HUES48 (cell line): ENCODE measurements at regions not wholly inside any gene's neighbourhood (a gene's known extent, or its start where the extent isn't known, plus 50 kb on each side); places are given as distances from the start of the nearest gene placed in this dataset.

Experiments used
- H3K27ac ChIP-seq: one replicate; pipeline ENCODE4 v1.7.0; 2013; ENCODE audit warnings: low read depth, low read length, inconsistent platforms
- H3K27me3 ChIP-seq: 2 replicates; pipeline ENCODE4 v1.6.1; 2013; ENCODE audit warnings: mild to moderate bottlenecking, low read length; ENCODE audit not compliant: control insufficient read depth, insufficient read depth
- H3K36me3 ChIP-seq: 2 replicates; pipeline ENCODE4 v1.6.1; 2013; ENCODE audit warnings: low read length; ENCODE audit not compliant: control insufficient read depth, insufficient read depth
- H3K4me1 ChIP-seq: 2 replicates; pipeline ENCODE4 v1.6.1; 2013; ENCODE audit warnings: mild to moderate bottlenecking, low read length; ENCODE audit not compliant: control insufficient read depth, insufficient read depth
- H3K4me3 ChIP-seq: 2 replicates; pipeline ENCODE4 v1.5.1; 2013; ENCODE audit warnings: mild to moderate bottlenecking, low read depth, low read length
- H3K9ac ChIP-seq: 2 replicates; pipeline ENCODE4 v1.6.1; 2013; ENCODE audit warnings: mild to moderate bottlenecking, low read depth, low read length, moderate library complexity
- H3K9me3 ChIP-seq: 2 replicates; pipeline ENCODE4 v1.6.1; 2013; ENCODE audit warnings: low read length; ENCODE audit not compliant: control insufficient read depth, insufficient read depth

- peak overlapping the region; percentile 71 for H3K27ac ChIP-seq
- no peaks in the 10 kb centered on the region for H3K9me3 ChIP-seq
- H3K9ac ChIP-seq, result no peak overlapping the region; the same call in 1 of the 2 replicates
- no peaks in the 10 kb centered on the region for H3K27me3 ChIP-seq
- peaks cover 21% of the 10 kb centered on the region for H3K4me1 ChIP-seq
- H3K4me3 ChIP-seq, result peak overlapping the region; percentile 20; the same call in 1 of the 2 replicates
- no peaks in the 10 kb centered on the region for H3K36me3 ChIP-seq
Observed at GRCh38 chr6:74320074-74320473, 624.1 kb downstream of the CD109 start.

GRCh38 chr6:74319292-74319691 is 623.3 kb downstream of the CD109 start:
- no peaks in the 10 kb centered on the region for H3K9me3 ChIP-seq
- H3K27ac ChIP-seq, result peak overlapping the region; percentile 71
- no peaks in the 10 kb centered on the region for H3K36me3 ChIP-seq
- no peak overlapping the region for H3K9ac ChIP-seq
- no peak overlapping the region; the same call in 1 of the 2 replicates for H3K4me3 ChIP-seq
- no peaks in the 10 kb centered on the region for H3K27me3 ChIP-seq
- peaks cover 21% of the 10 kb centered on the region for H3K4me1 ChIP-seq

- Histone ChIP-seq H3K4me3 (no peak overlapping the region), H3K9me3 (no peaks in the 10 kb centered on the region), H3K9ac (no peak overlapping the region), H3K27me3 (no peaks in the 10 kb centered on the region), H3K36me3 (no peaks in the 10 kb centered on the region), H3K4me1 (peaks cover 21% of the 10 kb centered on the region), H3K27ac (no peak overlapping the region)
Observed at GRCh38 chr6:74318738-74319137, 622.7 kb downstream of the CD109 start.

- H3K9me3 ChIP-seq, result no peaks in the 10 kb centered on the region
- no peak overlapping the region for H3K27ac ChIP-seq
- no peaks in the 10 kb centered on the region for H3K4me1 ChIP-seq
- H3K36me3 ChIP-seq, result no peaks in the 10 kb centered on the region
- no peak overlapping the region for H3K4me3 ChIP-seq
- H3K9ac ChIP-seq, result no peak overlapping the region
- H3K27me3 ChIP-seq, result no peaks in the 10 kb centered on the region
Observed at GRCh38 chr6:74312081-74312480, 616.1 kb downstream of the CD109 start.

- Histone ChIP-seq H3K9ac (no peak overlapping the region), H3K27me3 (no peaks in the 10 kb centered on the region), H3K36me3 (no peaks in the 10 kb centered on the region), H3K4me1 (no peaks in the 10 kb centered on the region), H3K4me3 (no peak overlapping the region), H3K9me3 (no peaks in the 10 kb centered on the region), H3K27ac (no peak overlapping the region)
Observed at GRCh38 chr6:74311431-74311830, 615.4 kb downstream of the CD109 start.

GRCh38 chr6:74289884-74290283 is 593.9 kb downstream of the CD109 start:
- Histone ChIP-seq H3K4me3 (no peak overlapping the region), H3K9me3 (no peaks in the 10 kb centered on the region), H3K27ac (no peak overlapping the region)

GRCh38 chr6:74287932-74288331 is 591.9 kb downstream of the CD109 start:
- Histone ChIP-seq H3K36me3 (no peaks in the 10 kb centered on the region), H3K27me3 (no peaks in the 10 kb centered on the region), H3K4me3 (no peak overlapping the region), H3K4me1 (no peaks in the 10 kb centered on the region), H3K9ac (no peak overlapping the region), H3K9me3 (no peaks in the 10 kb centered on the region), H3K27ac (no peak overlapping the region)

More at GRCh38 chr6:74289884-74290283, 593.9 kb downstream of the CD109 start:
- H3K9ac ChIP-seq, result no peak overlapping the region
- H3K4me1 ChIP-seq, result no peaks in the 10 kb centered on the region
- H3K36me3 ChIP-seq, result no peaks in the 10 kb centered on the region
- no peaks in the 10 kb centered on the region for H3K27me3 ChIP-seq

GRCh38 chr6:74287441-74287840 is 591.4 kb downstream of the CD109 start:
- Histone ChIP-seq H3K36me3 (no peaks in the 10 kb centered on the region), H3K27me3 (no peaks in the 10 kb centered on the region), H3K9ac (no peak overlapping the region), H3K9me3 (no peaks in the 10 kb centered on the region), H3K4me1 (no peaks in the 10 kb centered on the region), H3K27ac (no peak overlapping the region), H3K4me3 (no peak overlapping the region)

GRCh38 chr6:74284284-74284683 is 588.3 kb downstream of the CD109 start:
- Histone ChIP-seq H3K4me1 (no peaks in the 10 kb centered on the region), H3K27ac (no peak overlapping the region), H3K36me3 (no peaks in the 10 kb centered on the region), H3K9me3 (no peaks in the 10 kb centered on the region), H3K4me3 (no peak overlapping the region), H3K9ac (no peak overlapping the region), H3K27me3 (no peaks in the 10 kb centered on the region)

- Histone ChIP-seq H3K9me3 (no peaks in the 10 kb centered on the region), H3K4me3 (no peak overlapping the region), H3K27ac (no peak overlapping the region), H3K4me1 (no peaks in the 10 kb centered on the region), H3K27me3 (no peaks in the 10 kb centered on the region), H3K36me3 (no peaks in the 10 kb centered on the region), H3K9ac (no peak overlapping the region)
Observed at GRCh38 chr6:74283532-74283931, 587.5 kb downstream of the CD109 start.

- Histone ChIP-seq H3K4me3 (no peak overlapping the region), H3K27me3 (no peaks in the 10 kb centered on the region), H3K9me3 (no peaks in the 10 kb centered on the region), H3K27ac (no peak overlapping the region), H3K36me3 (no peaks in the 10 kb centered on the region), H3K9ac (no peak overlapping the region), H3K4me1 (no peaks in the 10 kb centered on the region)
Observed at GRCh38 chr6:74282143-74282689, 586.2 kb downstream of the CD109 start.
